ENCODE measurements at regions not wholly inside any gene's neighbourhood (a gene's known extent, or its start where the extent isn't known, plus 50 kb on each side); places are given as distances from the start of the nearest gene placed in this dataset.

DNA sequence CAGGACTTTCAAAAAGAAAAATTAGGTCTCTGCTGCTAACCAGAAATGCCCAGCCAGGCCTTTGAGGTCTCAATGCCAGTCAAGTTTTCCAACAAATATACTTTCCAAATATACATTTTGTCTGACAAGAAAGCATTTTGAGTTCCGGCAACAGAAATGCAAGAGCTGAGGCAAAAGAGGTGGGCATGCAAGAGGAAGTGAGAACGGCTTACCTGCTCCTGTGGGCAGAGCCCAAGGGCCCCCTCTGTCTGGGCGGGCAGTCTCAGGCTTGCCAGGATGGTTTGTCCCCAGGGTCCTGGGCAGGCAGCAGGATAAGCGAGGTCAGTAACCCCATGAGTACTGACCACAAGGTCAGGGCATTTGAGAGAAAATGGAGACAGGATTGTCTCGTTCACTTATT is 136.1 kb upstream of the TOPAZ1 start:
- H3F3A ChIP-seq (ENCODE audit: insufficient read depth, low read length), result no peaks in the 10 kb centered on the region
- H3K4me1 ChIP-seq (ENCODE audit: insufficient read depth, low read length, severe bottlenecking), result no peaks in the 10 kb centered on the region
- no peaks in the 10 kb centered on the region for H3K79me2 ChIP-seq (ENCODE audit: insufficient read depth, low read length)
- no peaks in the 10 kb centered on the region for H4K20me1 ChIP-seq (ENCODE audit: insufficient read depth, low read length)
- H3K9me2 ChIP-seq (ENCODE audit: low read depth, low read length), result no peaks in the 10 kb centered on the region
- H2AFZ ChIP-seq (ENCODE audit: low read length), result no peak overlapping the region
- no peak overlapping the region for H3K4me2 ChIP-seq (ENCODE audit: low read length)
- no peak for TF ChIP-seq EZH2 (IDR thresholded peaks at IDR 0.05; ENCODE audit: borderline replicate concordance, low read length)
- TF ChIP-seq, protein P1, sequence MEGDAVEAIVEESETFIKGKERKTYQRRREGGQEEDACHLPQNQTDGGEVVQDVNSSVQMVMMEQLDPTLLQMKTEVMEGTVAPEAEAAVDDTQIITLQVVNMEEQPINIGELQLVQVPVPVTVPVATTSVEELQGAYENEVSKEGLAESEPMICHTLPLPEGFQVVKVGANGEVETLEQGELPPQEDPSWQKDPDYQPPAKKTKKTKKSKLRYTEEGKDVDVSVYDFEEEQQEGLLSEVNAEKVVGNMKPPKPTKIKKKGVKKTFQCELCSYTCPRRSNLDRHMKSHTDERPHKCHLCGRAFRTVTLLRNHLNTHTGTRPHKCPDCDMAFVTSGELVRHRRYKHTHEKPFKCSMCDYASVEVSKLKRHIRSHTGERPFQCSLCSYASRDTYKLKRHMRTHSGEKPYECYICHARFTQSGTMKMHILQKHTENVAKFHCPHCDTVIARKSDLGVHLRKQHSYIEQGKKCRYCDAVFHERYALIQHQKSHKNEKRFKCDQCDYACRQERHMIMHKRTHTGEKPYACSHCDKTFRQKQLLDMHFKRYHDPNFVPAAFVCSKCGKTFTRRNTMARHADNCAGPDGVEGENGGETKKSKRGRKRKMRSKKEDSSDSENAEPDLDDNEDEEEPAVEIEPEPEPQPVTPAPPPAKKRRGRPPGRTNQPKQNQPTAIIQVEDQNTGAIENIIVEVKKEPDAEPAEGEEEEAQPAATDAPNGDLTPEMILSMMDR (IDR thresholded peaks at IDR 0.05; ENCODE audit: low read length), result no peak
- no peak overlapping the region for H3K27ac ChIP-seq (ENCODE audit: low read depth, low read length, poor library complexity, severe bottlenecking)
- no peak overlapping the region for H3K4me3 ChIP-seq (ENCODE audit: low read depth, low read length, poor library complexity, severe bottlenecking)
- H3K36me3 ChIP-seq (ENCODE audit: insufficient read depth, low read length), result no peaks in the 10 kb centered on the region
- no peaks in the 10 kb centered on the region for H3K9me3 ChIP-seq (ENCODE audit: low read length)
- no peaks in the 10 kb centered on the region for H3K27me3 ChIP-seq (ENCODE audit: insufficient read depth, low read length)
- H3K9ac ChIP-seq (ENCODE audit: low read length), result no peak overlapping the region

DNA sequence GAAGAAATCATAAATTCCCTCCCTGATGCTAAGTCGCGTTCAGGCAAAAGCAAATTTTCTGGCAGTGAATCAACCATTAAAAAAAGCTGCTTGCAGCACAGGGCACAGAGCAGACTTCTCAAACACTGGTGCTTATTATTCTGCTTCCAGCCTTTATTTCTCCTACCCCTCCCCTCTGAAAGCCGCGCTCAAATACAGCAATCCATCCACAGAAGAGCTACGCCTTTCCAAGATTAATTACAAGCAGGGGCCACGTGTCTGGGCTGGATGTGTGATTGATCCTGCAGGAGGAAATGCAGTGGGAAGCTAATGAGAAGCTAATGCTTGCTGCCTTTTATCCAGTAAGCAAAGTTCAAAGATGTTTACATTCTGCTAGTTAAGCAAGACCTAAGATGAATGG is 134.9 kb upstream of the TOPAZ1 start:
- no peaks in the 10 kb centered on the region for H3K9me2 ChIP-seq (ENCODE audit: low read depth, low read length)
- no peak overlapping the region for H3K4me2 ChIP-seq (ENCODE audit: low read length)
- no peaks in the 10 kb centered on the region for H3K27me3 ChIP-seq (ENCODE audit: insufficient read depth, low read length)
- no peak overlapping the region for H3K9ac ChIP-seq (ENCODE audit: low read length)
- no peaks in the 10 kb centered on the region for H4K20me1 ChIP-seq (ENCODE audit: insufficient read depth, low read length)
- no peaks in the 10 kb centered on the region for H3F3A ChIP-seq (ENCODE audit: insufficient read depth, low read length)
- H3K36me3 ChIP-seq (ENCODE audit: insufficient read depth, low read length), result no peaks in the 10 kb centered on the region
- H3K4me1 ChIP-seq (ENCODE audit: insufficient read depth, low read length, severe bottlenecking), result no peaks in the 10 kb centered on the region
- no peak overlapping the region for H3K27ac ChIP-seq (ENCODE audit: low read depth, low read length, poor library complexity, severe bottlenecking)
- H2AFZ ChIP-seq (ENCODE audit: low read length), result no peak overlapping the region
- no peak for TF ChIP-seq EZH2 (IDR thresholded peaks at IDR 0.05; ENCODE audit: borderline replicate concordance, low read length)
- TF ChIP-seq, protein P1 (IDR thresholded peaks at IDR 0.05; ENCODE audit: low read length), result no peak
- no peaks in the 10 kb centered on the region for H3K79me2 ChIP-seq (ENCODE audit: insufficient read depth, low read length)
- no peaks in the 10 kb centered on the region for H3K9me3 ChIP-seq (ENCODE audit: low read length)
- H3K4me3 ChIP-seq (ENCODE audit: low read depth, low read length, poor library complexity, severe bottlenecking), result no peak overlapping the region

DNA sequence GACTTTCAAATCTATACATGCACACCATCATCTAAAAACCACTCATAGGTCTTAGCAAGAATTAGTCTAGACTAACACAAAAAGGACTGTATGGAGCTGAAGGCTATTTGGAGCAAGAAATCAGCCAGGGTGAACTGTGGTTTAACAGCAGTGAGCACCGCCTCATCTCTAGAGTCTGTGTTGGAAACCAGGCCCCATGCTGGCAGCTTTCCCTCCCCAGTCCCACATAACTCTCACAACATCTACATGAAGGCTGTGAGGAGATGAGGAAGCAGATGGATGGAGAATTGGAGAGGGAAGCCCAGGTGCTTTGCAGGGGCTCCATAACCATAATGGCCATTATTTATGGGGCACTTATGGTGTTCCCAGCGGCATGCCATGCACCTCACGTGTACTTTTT is 133.2 kb upstream of the TOPAZ1 start:
- Histone ChIP-seq H3K4me1 (ENCODE audit: insufficient read depth, low read length, severe bottlenecking) (no peaks in the 10 kb centered on the region), H3K9ac (ENCODE audit: low read length) (no peak overlapping the region), H3K36me3 (ENCODE audit: insufficient read depth, low read length) (no peaks in the 10 kb centered on the region), H3K27me3 (ENCODE audit: insufficient read depth, low read length) (no peaks in the 10 kb centered on the region), H2AFZ (ENCODE audit: low read length) (no peak overlapping the region), H3K9me2 (ENCODE audit: low read depth, low read length) (no peaks in the 10 kb centered on the region), H3K9me3 (ENCODE audit: low read length) (no peaks in the 10 kb centered on the region), H3K4me2 (ENCODE audit: low read length) (no peak overlapping the region), H4K20me1 (ENCODE audit: insufficient read depth, low read length) (no peaks in the 10 kb centered on the region), H3K4me3 (ENCODE audit: low read depth, low read length, poor library complexity, severe bottlenecking) (no peak overlapping the region), H3K27ac (ENCODE audit: low read depth, low read length, poor library complexity, severe bottlenecking) (no peak overlapping the region), H3K79me2 (ENCODE audit: insufficient read depth, low read length) (no peaks in the 10 kb centered on the region), H3F3A (ENCODE audit: insufficient read depth, low read length) (no peaks in the 10 kb centered on the region)
- TF ChIP-seq EZH2 (IDR thresholded peaks at IDR 0.05; ENCODE audit: borderline replicate concordance, low read length), result no peak
- TF ChIP-seq, protein P1 (IDR thresholded peaks at IDR 0.05; ENCODE audit: low read length), result no peak
